ENCODE measurements at regions not wholly inside any gene's neighbourhood (a gene's known extent, or its start where the extent isn't known, plus 50 kb on each side); places are given as distances from the start of the nearest gene placed in this dataset.
"Not testable (repeated sequence)": the region's sequence is repeated elsewhere in the genome, so short reads cannot be mapped to it uniquely, and the experiment has no call there.

DNA sequence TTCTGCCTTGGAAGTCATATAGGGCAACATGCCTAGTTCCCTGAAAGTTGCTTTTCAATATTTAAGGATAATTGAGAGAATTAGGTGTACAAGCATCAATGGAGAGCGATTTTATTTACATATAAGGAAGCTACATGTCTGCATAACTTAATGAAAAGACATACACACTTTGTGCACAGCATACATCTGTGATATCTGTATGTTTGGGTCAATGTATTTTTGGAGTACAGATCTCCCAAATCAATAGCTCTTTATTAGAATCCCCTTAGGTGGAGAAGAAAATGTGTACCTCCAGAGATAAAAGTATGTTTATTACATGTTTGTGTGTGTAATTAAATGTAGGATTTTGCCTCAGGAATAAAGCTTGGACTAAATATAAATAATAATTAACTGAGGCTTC, 373.7 kb upstream of the CCNH start:
- no peak for DNase-seq (ENCODE audit: low spot score)

GRCh38 chr5:87785554-87786335, 373.0 kb upstream of the CCNH start:
- no peak for DNase-seq (ENCODE audit: low spot score)

- DNase-seq (ENCODE audit: low spot score), result no peak
Measured at GRCh38 chr5:87784879-87785495, 372.3 kb upstream of the CCNH start.

DNA sequence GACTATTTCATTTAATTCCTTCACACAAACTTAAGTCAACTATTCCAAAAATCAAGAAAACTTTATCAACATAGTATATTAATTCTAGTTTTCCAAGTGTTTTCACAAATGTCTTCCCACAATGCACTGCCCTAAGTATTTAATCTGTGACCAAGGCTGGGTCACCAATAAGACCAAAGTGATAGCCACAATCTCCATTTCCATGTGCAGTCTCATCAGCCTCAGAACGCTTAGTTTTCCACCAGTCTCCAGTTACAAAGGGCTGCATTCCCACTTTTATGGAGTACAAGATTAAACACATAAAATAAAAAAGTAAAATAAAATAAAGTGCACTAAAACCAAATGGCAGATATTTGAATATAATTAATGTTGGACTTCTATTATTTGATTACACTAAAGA, 371.6 kb upstream of the CCNH start:
- no peak for DNase-seq (ENCODE audit: low spot score)

- no peak for DNase-seq (ENCODE audit: low spot score)
Measured at GRCh38 chr5:87782916-87783315, 370.2 kb upstream of the CCNH start.

- no peak for DNase-seq (ENCODE audit: low spot score)
Measured at GRCh38 chr5:87781976-87782375, 369.2 kb upstream of the CCNH start.

DNA sequence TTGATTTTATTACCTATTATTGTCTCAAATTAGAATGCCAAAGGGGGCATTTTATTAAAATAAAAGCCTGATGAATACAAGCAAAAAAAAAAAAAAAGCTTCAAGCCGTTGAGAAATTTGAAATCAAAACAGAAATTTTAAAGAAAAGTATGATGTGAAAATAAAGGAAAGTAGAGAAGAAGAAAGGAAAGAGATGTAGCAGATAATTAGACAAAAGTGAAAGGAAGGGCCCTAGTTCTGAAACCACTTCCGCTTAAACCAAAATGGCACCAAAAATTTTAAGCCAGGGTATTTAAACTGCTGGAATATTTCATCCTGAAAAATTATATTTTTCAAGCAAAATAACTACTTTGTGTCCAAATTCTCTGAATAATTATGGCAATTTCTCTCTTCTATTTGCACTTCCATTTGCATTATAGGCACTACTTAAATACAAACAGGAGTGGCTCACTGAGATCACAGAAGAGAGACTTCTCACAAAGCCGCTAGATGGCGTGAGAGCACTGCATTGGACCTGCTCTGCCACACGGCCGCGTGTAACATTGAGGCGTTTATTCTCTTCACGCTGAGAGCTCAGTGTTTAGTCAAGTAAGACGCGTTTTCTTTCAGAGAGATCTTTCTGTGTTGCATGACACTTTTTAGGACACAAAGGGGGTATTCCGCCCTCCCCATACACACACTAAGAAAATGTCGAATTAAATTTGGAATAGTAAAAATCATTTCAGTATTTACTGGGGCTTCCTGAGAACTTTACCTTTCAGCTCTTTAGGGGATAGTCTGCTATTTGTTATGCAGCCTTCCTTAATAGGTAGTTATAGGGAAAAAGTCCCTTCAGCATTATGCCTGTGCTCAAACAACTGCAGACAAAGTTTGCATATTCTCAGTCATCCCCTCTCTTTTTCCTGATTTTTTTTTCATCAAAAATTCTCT, 368.4 kb upstream of the CCNH start:
- peak; percentile 77 for DNase-seq (ENCODE audit: low spot score)

GRCh38 chr5:87778876-87779275, 366.1 kb upstream of the CCNH start:
- no peak for DNase-seq (ENCODE audit: low spot score)

- DNase-seq (ENCODE audit: low spot score), result no peak
Measured at GRCh38 chr5:87777877-87778276, 365.1 kb upstream of the CCNH start.

DNA sequence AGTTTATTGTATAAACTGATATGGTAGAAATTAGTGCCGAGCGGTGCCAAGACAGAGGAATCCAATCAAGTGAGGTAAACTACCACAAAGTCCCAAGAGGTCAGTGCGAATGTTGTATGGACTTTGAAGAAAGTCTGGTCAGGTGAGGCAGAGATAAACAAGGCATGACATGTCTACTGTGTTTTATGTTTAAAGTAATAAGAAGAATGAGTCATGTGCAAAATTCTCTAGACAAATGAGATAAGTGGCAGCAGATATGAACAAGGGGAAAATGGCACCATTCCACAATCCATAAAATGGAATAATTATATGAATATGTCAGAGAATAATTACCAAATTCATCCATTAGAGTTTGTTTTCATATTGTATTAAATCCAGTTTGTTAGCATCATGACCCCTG, 364.1 kb upstream of the CCNH start:
- DNase-seq (ENCODE audit: low spot score), result no peak

GRCh38 chr5:87776302-87776701, 363.6 kb upstream of the CCNH start:
- DNase-seq (ENCODE audit: low spot score), result not testable (repeated sequence)

DNA sequence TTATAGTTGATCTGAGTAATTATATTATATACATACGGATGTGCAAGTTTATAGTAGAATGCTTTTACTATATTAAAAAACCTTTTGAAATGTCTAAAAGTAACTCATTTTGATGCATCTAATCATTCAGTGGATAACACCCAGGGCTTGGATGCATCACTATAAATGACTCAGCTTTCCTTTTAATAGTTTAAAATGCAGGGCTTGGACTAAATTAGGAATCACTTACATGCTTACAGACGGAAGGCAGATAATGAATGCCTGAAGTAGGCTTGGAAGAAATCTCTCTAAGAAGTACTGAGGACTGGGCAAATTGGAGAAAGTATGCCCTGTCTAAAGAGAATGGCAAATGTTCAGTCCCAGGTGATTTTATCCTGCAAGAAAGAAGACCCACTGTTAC, 362.5 kb upstream of the CCNH start:
- DNase-seq (ENCODE audit: low spot score), result no peak

- DNase-seq (ENCODE audit: low spot score), result no peak
Measured at GRCh38 chr5:87774804-87775203, 362.1 kb upstream of the CCNH start.

DNA sequence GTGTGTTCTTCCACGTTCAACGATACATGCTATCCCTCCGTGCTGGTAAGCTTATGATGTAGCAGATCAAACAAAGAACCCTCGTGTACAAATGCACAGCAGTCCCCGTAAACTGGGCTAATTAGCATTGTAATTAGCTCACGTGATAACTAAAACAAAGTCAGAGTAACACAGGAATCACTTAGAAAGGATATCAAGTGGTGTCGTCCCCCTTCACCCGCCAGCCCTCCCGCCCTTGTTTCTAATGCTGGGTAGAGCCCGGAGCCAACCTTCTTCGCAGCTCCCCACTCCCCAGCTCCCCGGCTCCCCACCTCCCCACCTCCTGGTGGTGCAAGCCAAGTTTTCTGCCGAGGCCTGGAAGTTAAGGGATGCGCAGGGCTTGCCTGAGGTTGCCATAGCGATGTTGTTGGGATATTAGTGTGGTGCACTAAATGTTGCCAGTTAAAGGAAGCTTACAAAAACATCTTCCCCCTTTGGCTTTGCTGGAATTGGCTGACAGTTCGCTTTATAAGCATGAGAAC, 357.9 kb upstream of the CCNH start:
- no peak for DNase-seq (ENCODE audit: low spot score)

DNA sequence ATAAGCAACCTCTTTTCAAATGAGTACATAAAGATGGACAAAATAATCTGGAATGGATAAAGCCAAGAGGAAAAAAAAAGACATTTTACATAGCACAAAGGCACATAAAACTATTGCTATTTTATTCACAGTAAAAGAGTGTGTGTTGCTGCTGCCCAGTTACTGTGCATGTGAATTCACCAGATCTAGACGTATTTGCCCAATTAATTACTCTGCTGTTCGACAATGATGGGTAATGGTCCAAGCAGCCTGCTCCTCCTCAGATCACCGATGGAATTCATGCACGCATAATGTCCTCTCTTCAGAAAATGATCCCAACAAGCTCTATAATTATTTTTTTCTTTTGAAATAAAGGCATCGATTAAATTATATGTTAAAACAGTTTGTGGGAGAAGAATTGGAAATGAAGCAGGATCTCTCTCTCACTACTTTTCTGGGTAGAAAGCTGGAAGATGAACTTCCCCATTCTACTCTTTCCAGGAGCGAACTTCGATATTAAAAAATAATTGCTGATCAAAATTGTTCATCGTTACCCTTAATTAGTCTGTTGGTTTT, 357.4 kb upstream of the CCNH start:
- no peak for DNase-seq (ENCODE audit: low spot score)

GRCh38 chr5:87769157-87769556, 356.4 kb upstream of the CCNH start:
- DNase-seq (ENCODE audit: low spot score), result no peak

DNA sequence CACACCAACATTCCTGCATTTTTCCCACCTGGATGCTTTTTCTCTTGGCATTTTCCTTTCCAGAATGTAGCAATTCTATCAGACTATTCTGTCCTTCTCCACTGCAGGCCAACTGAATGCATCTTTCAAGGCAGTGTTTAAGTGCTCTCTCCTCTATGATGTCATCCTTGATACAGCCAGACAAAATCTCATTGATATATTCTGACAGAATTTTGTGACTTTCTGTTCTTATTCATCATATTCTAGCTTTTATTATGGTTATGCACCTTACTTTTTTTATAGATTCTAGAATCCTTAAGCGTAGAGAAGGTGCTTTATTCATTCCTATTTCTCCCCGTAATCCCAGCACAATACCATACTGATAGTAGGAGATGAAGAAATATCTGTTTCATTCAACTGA, 355.5 kb upstream of the CCNH start:
- no peak for DNase-seq (ENCODE audit: low spot score)

DNA sequence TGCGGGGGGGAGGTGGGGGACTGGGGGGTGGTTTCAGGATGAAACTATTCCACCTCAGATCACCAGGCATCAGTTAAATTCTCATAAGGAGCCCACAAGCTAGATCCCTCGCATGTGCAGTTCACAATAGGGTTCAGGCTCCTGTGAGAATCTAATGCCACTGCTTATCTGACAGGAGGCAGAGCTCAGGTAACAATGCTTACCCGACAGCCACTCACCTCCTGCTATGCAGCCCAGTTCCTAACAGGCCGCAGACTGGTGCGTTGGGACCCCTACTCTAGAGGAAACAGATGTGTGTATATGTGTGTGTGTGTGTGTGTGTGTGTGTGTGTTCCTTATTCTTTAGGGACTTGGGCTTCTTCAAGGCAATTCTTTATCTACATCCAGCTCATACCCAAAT, 352.3 kb upstream of the CCNH start:
- DNase-seq (ENCODE audit: low spot score), result no peak

DNA sequence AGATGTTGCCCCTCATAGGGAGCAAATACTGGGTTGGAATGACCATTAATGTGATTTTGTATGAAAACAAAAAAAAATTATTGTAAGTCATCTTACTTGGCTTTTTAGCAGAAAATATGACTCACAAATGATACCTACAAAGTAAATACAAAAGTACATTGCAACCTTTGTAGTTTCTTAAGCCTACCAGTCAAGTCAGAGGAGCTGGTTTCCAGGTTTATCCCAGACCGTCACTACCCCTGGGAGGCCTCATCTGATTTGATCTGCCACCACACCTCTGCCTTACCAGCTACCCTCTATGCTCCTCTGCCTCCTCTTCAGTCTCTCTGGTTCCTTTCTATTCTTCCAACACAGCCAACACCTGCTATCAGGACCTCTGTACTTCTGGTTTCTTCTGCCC, 349.9 kb upstream of the CCNH start:
- DNase-seq (ENCODE audit: low spot score), result no peak

DNA sequence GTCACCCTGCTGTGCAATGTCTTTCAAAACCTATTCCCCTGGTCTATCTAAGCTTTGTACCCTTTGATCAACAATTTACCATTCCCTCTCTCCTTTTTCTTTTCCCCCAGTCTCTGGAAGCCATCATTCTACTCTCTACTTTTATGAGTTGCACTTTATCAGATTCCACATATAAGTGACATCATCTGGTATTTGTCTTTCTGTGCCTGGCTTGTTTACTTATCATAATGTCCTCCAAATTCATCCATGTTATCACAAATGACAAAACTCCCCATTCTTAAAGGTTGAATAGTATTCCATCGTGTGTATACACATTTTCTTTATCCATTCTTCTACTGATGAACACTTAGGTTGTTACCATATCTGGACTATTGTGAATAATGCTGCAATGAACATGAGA, 344.2 kb upstream of the CCNH start:
- DNase-seq (ENCODE audit: low spot score), result no peak

GRCh38 chr5:87755360-87755759, 342.6 kb upstream of the CCNH start:
- DNase-seq (ENCODE audit: low spot score), result no peak
